ENCODE measurements at regions not wholly inside any gene's neighbourhood (a gene's known extent, or its start where the extent isn't known, plus 50 kb on each side); places are given as distances from the start of the nearest gene placed in this dataset.

GRCh38 chr5:130706696-130707095 is 458.4 kb downstream of the HINT1 start:
- TF ChIP-seq TAF1 (IDR thresholded peaks at IDR 0.05; ENCODE audit: borderline replicate concordance, low read depth, low read length) = no peak
- no peak for TF ChIP-seq POLR2AphosphoS5 (IDR thresholded peaks at IDR 0.05; ENCODE audit: low read depth, low read length)
